HG03354 (cell line): ENCODE measurements at regions not wholly inside any gene's neighbourhood (a gene's known extent, or its start where the extent isn't known, plus 50 kb on each side); places are given as distances from the start of the nearest gene placed in this dataset.
"Not testable (repeated sequence)": the region's sequence is repeated elsewhere in the genome, so short reads cannot be mapped to it uniquely, and the experiment has no call there.

ENCODE experiments used
- ATAC-seq: cut with Tn5 transposase; IDR thresholded peaks from one replicate; pipeline ENCODE4 v1.9.1; 2021; ENCODE audit warnings: mild to moderate bottlenecking; ENCODE audit not compliant: unreplicated experiment, poor library complexity, severe bottlenecking

- not testable (repeated sequence) for ATAC-seq
Measured at GRCh38 chr5:136569875-136570274, 204.5 kb upstream of the TRPC7 start.

GRCh38 chr5:136565457-136565856 lies 200.1 kb upstream of the TRPC7 start:
- ATAC-seq, result not testable (repeated sequence)

- ATAC-seq, result not testable (repeated sequence)
Measured at GRCh38 chr5:136565050-136565449, 199.7 kb upstream of the TRPC7 start.

- not testable (repeated sequence) for ATAC-seq
Measured at GRCh38 chr5:136564431-136564830, 199.1 kb upstream of the TRPC7 start.

GRCh38 chr5:136563489-136563888 lies 198.1 kb upstream of the TRPC7 start:
- ATAC-seq, result no peak

GRCh38 chr5:136560126-136560525 lies 194.8 kb upstream of the TRPC7 start:
- no peak for ATAC-seq

GRCh38 chr5:136559651-136560050 lies 194.3 kb upstream of the TRPC7 start:
- ATAC-seq, result no peak

- not testable (repeated sequence) for ATAC-seq
Measured at GRCh38 chr5:136547096-136547495, 181.8 kb upstream of the TRPC7 start.

- ATAC-seq, result not testable (repeated sequence)
Measured at GRCh38 chr5:136546441-136546840, 181.1 kb upstream of the TRPC7 start.

- ATAC-seq, result not testable (repeated sequence)
Measured at GRCh38 chr5:136545031-136545430, 179.7 kb upstream of the TRPC7 start.

GRCh38 chr5:136538534-136538933 lies 173.2 kb upstream of the TRPC7 start:
- ATAC-seq, result no peak

GRCh38 chr5:136529081-136529480 lies 163.7 kb upstream of the TRPC7 start:
- ATAC-seq, result no peak

- no peak for ATAC-seq
Measured at GRCh38 chr5:136528481-136529030, 163.2 kb upstream of the TRPC7 start.

- ATAC-seq, result no peak
Measured at GRCh38 chr5:136527311-136527710, 162.0 kb upstream of the TRPC7 start.

GRCh38 chr5:136526791-136527190 lies 161.4 kb upstream of the TRPC7 start:
- ATAC-seq, result no peak

- no peak for ATAC-seq
Measured at GRCh38 chr5:136526021-136526420, 160.7 kb upstream of the TRPC7 start.

GRCh38 chr5:136525597-136525996 lies 160.3 kb upstream of the TRPC7 start:
- ATAC-seq, result no peak

GRCh38 chr5:136522217-136522956 lies 157.0 kb upstream of the TRPC7 start:
- no peak for ATAC-seq

GRCh38 chr5:136521696-136522095 lies 156.4 kb upstream of the TRPC7 start:
- ATAC-seq, result no peak

- no peak for ATAC-seq
Measured at GRCh38 chr5:136518814-136519213, 153.5 kb upstream of the TRPC7 start.

- no peak for ATAC-seq
Measured at GRCh38 chr5:136518174-136518573, 152.8 kb upstream of the TRPC7 start.
